ENCODE measurements at regions not wholly inside any gene's neighbourhood (a gene's known extent, or its start where the extent isn't known, plus 50 kb on each side); places are given as distances from the start of the nearest gene placed in this dataset.

DNA sequence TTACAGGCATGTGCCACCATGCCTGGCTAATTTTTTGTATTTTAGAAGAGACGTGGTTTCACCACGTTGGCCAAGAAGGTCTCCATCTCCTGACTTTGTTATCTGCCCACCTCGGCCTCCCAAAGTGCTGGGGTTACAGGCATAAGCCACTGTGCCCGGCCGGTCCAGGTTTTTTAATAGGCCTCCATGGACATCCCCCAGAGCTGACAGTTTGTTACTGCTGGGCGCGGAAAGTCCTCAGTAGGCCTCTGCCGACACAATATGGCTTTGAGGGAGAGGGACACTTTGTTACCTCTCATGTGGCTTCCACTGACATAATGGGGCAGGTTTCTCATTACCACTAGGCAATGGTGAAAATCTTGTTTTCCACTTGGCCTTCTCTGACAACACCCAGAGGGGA lies 152.0 kb downstream of the WNT7A start:
- Mint-ChIP-seq H3K27ac (no peak overlapping the region), H3K36me3 (ENCODE audit: low read depth) (no peaks in the 10 kb centered on the region), H3K4me3 (no peak overlapping the region), H3K4me1 (ENCODE audit: low read depth) (no peaks in the 10 kb centered on the region), H3K27me3 (peaks cover 41% of the 10 kb centered on the region), H3K9me3 (peaks cover 9% of the 10 kb centered on the region)
- TF ChIP-seq, protein P1, sequence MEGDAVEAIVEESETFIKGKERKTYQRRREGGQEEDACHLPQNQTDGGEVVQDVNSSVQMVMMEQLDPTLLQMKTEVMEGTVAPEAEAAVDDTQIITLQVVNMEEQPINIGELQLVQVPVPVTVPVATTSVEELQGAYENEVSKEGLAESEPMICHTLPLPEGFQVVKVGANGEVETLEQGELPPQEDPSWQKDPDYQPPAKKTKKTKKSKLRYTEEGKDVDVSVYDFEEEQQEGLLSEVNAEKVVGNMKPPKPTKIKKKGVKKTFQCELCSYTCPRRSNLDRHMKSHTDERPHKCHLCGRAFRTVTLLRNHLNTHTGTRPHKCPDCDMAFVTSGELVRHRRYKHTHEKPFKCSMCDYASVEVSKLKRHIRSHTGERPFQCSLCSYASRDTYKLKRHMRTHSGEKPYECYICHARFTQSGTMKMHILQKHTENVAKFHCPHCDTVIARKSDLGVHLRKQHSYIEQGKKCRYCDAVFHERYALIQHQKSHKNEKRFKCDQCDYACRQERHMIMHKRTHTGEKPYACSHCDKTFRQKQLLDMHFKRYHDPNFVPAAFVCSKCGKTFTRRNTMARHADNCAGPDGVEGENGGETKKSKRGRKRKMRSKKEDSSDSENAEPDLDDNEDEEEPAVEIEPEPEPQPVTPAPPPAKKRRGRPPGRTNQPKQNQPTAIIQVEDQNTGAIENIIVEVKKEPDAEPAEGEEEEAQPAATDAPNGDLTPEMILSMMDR (IDR thresholded peaks at IDR 0.05) = no peak
- Histone ChIP-seq H3K36me3 (ENCODE audit: insufficient read depth, low read length) (no peaks in the 10 kb centered on the region), H3K4me3 (ENCODE audit: low read length) (no peak overlapping the region), H3K27ac (ENCODE audit: low read depth in 1 of 2, low read length in 2 of 2) (no peak overlapping the region), H3K27me3 (ENCODE audit: control insufficient read depth in 1 of 2, insufficient read depth in 2 of 2, low read length in 2 of 2) (peaks cover 0 to 4% of the 10 kb centered on the region in 2 experiments), H3K4me1 (ENCODE audit: insufficient read depth, low read length) (no peaks in the 10 kb centered on the region), H3K9me3 (ENCODE audit: control insufficient read depth in 1 of 2, insufficient read depth in 1 of 2, low read length in 2 of 2) (no peaks in the 10 kb centered on the region)
- intact Hi-C loops (cut with DNase I, micrococcal nuclease) = no loop called here
- ATAC-seq (ENCODE audit: poor library complexity) (no peak), DNase-seq (no peak)
- POLR2A ChIA-PET = no interaction called here
- CTCF ChIA-PET = no interaction called here

DNA sequence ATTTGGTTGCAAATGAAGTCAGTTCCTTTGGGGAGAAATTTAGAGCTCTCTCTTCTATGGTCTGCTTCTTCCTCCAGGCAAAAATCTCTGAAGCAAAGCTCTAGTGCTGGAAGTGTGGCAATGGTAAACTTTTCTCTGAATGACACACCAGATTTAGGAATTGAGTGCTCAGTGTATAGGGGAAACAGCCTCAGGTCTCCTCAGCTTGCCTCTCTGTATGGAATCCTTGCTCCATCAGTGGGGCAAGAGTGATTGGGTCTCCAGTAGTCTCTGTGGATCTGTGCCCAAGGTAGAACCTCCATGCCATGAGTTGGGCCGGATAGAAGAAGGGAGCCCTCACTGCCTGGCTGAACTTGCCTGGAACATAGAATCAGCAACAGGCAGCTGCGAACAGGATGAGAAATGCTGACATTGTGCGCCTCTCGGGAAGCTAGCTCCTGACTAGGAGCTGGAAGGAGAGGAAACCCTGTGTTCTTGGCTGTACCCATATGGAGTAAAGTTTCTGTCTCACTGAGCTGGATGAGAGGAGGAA lies 156.1 kb downstream of the WNT7A start:
- H3K27me3 ChIP-seq (ENCODE audit: control insufficient read depth in 1 of 2, insufficient read depth in 2 of 2, low read length in 2 of 2) = peaks cover 0 to 4% of the 10 kb centered on the region in 2 experiments
- ChIA-PET CTCF (interaction anchor here (1.5 kb wide), 2 partner anchors 69 to 157 kb away, joined by 3 to 4 read pairs; no protein-coding TSS in a partner anchor), POLR2A (no interaction called here)
- intact Hi-C loops (cut with DNase I, micrococcal nuclease) = no loop called here
- H3K36me3 ChIP-seq (ENCODE audit: insufficient read depth, low read length) = no peaks in the 10 kb centered on the region
- Mint-ChIP-seq H3K36me3 (ENCODE audit: low read depth) (no peaks in the 10 kb centered on the region), H3K9me3 (peaks cover 13% of the 10 kb centered on the region), H3K27ac (no peak overlapping the region), H3K4me1 (ENCODE audit: low read depth) (no peaks in the 10 kb centered on the region), H3K27me3 (peaks cover 14% of the 10 kb centered on the region), H3K4me3 (no peak overlapping the region)
- H3K4me3 ChIP-seq (ENCODE audit: low read length) = no peak overlapping the region
- H3K4me1 ChIP-seq (ENCODE audit: insufficient read depth, low read length) = no peaks in the 10 kb centered on the region
- DNase-seq (no peak), ATAC-seq (ENCODE audit: poor library complexity) (no peak)
- no peaks in the 10 kb centered on the region for H3K9me3 ChIP-seq (ENCODE audit: control insufficient read depth in 1 of 2, insufficient read depth in 1 of 2, low read length in 2 of 2)
- H3K27ac ChIP-seq (ENCODE audit: low read depth in 1 of 2, low read length in 2 of 2) = no peak overlapping the region
- TF ChIP-seq, protein P1 (IDR thresholded peaks at IDR 0.05) = no peak

DNA sequence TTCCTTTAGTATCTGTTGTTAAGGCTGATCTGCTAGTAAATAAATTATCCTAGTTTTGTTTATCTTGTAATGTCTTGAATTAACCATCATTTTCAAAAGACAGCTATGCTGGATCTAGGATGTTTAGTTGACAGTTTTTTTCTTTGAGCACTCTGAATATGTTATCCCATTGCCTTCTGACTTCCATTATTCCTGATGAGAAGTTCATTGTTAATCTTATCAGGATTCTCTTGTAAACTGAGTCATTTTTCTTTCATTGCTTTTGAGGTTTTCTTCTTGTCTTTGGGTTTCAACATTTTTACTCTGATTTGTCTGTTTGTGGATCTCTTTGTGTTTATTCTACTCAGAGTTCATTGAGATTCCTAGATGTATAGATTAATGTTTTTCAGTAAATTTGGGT lies 157.7 kb downstream of the WNT7A start:
- TF ChIP-seq, protein P1 (IDR thresholded peaks at IDR 0.05) = no peak
- Mint-ChIP-seq H3K36me3 (ENCODE audit: low read depth) (no peaks in the 10 kb centered on the region), H3K4me3 (no peak overlapping the region), H3K9me3 (peaks cover 13% of the 10 kb centered on the region), H3K27me3 (peaks cover 9% of the 10 kb centered on the region), H3K4me1 (ENCODE audit: low read depth) (no peaks in the 10 kb centered on the region), H3K27ac (no peak overlapping the region)
- DNase-seq (no peak), ATAC-seq (ENCODE audit: poor library complexity) (no peak)
- H3K36me3 ChIP-seq (ENCODE audit: insufficient read depth, low read length) = no peaks in the 10 kb centered on the region
- no peaks in the 10 kb centered on the region for H3K4me1 ChIP-seq (ENCODE audit: insufficient read depth, low read length)
- H3K9me3 ChIP-seq (ENCODE audit: control insufficient read depth in 1 of 2, insufficient read depth in 1 of 2, low read length in 2 of 2) = no peaks in the 10 kb centered on the region
- CTCF ChIA-PET = interaction anchor here (1.5 kb wide), 1 partner anchor 67 kb away, joined by 3 read pairs; no protein-coding TSS in a partner anchor
- POLR2A ChIA-PET = no interaction called here
- H3K27ac ChIP-seq (ENCODE audit: low read depth in 1 of 2, low read length in 2 of 2) = no peak overlapping the region
- intact Hi-C loops (cut with DNase I, micrococcal nuclease) = no loop called here
- no peaks in the 10 kb centered on the region for H3K27me3 ChIP-seq (ENCODE audit: control insufficient read depth in 1 of 2, insufficient read depth in 2 of 2, low read length in 2 of 2)
- H3K4me3 ChIP-seq (ENCODE audit: low read length) = no peak overlapping the region
